ENCODE measurements at regions not wholly inside any gene's neighbourhood (a gene's known extent, or its start where the extent isn't known, plus 50 kb on each side); places are given as distances from the start of the nearest gene placed in this dataset.

DNA sequence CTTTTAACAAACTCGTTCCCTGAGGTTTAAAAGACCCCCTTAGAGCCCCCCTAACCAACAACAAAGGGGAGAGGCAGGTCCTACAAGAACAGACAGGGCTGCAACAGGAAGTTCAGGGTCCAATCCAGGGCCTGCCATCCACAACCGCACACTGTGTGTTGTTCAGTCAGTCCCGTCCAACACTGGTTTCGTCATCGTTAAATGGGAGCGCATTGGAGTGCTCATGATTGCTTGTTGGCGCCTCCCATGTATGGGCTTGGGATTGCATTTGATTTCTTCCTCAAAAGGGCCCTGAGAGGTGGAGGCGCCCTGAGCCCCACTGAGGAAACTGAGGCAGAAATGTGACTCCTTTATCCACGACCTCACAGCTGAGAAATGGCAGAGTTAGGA, 174.1 kb downstream of the MN1 start:
- TF ChIP-seq EZH2 (IDR thresholded peaks at IDR 0.05; ENCODE audit: borderline replicate concordance, low read depth, low read length, poor library complexity, severe bottlenecking), result no peak
- TF ChIP-seq, protein P1, sequence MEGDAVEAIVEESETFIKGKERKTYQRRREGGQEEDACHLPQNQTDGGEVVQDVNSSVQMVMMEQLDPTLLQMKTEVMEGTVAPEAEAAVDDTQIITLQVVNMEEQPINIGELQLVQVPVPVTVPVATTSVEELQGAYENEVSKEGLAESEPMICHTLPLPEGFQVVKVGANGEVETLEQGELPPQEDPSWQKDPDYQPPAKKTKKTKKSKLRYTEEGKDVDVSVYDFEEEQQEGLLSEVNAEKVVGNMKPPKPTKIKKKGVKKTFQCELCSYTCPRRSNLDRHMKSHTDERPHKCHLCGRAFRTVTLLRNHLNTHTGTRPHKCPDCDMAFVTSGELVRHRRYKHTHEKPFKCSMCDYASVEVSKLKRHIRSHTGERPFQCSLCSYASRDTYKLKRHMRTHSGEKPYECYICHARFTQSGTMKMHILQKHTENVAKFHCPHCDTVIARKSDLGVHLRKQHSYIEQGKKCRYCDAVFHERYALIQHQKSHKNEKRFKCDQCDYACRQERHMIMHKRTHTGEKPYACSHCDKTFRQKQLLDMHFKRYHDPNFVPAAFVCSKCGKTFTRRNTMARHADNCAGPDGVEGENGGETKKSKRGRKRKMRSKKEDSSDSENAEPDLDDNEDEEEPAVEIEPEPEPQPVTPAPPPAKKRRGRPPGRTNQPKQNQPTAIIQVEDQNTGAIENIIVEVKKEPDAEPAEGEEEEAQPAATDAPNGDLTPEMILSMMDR (conservative IDR thresholded peaks at IDR 0.05; ENCODE audit: low read depth, low read length), result 0 out of 2 replicates have a peak, but pooled peaks have one; percentile 20

Data from A673 (cell line).